CD14-positive monocyte (primary cell): ENCODE measurements at regions not wholly inside any gene's neighbourhood (a gene's known extent, or its start where the extent isn't known, plus 50 kb on each side); places are given as distances from the start of the nearest gene placed in this dataset.
"Not testable (repeated sequence)": the region's sequence is repeated elsewhere in the genome, so short reads cannot be mapped to it uniquely, and the experiment has no call there.

Source experiments
- DNase-seq, 3 donors: peaks; one replicate each; pipeline ENCODE4 v3.0.0-alpha.2; 2011 to 2022
- H2AFZ ChIP-seq: 2 replicates; pipeline ENCODE4 v1.6.0; 2012; ENCODE audit warnings: mild to moderate bottlenecking, low read depth, low read length, inconsistent platforms; ENCODE audit not compliant: insufficient read depth, poor library complexity, severe bottlenecking
- H3K27ac ChIP-seq, 2 donors: 1 replicate in 1 of 2; 2 replicates in 1 of 2; pipeline ENCODE4 v1.5.1; 2012 to 2013; ENCODE audit warnings: low read length in 2 of 2, control low read depth in 1 of 2, inconsistent platforms in 1 of 2, low read depth in 1 of 2, mild to moderate bottlenecking in 1 of 2
- H3K27me3 ChIP-seq, 2 donors: one replicate each; pipeline versions ENCODE4 v1.6.0 to v1.6.1; 2011 to 2013; ENCODE audit warnings: low read length in 2 of 2; ENCODE audit not compliant: control insufficient read depth in 2 of 2, insufficient read depth in 2 of 2
- H3K36me3 ChIP-seq, 2 donors: replicated peaks in 1 of 2; 1 replicate in 1 of 2; 2 replicates in 1 of 2; pipeline versions ENCODE4 v1.5.1 to v1.6.1; 2012 to 2013; ENCODE audit warnings: low read length in 2 of 2, control low read depth in 1 of 2, inconsistent platforms in 1 of 2, mild to moderate bottlenecking in 1 of 2; ENCODE audit not compliant: insufficient read depth in 2 of 2, control insufficient read depth in 1 of 2
- H3K4me1 ChIP-seq, 2 donors: 1 replicate in 1 of 2; 2 replicates in 1 of 2; pipeline versions ENCODE4 v1.5.1 to v1.6.1; 2012 to 2013; ENCODE audit warnings: low read length in 2 of 2, control low read depth in 1 of 2, inconsistent platforms in 1 of 2, mild to moderate bottlenecking in 1 of 2, moderate library complexity in 1 of 2; ENCODE audit not compliant: insufficient read depth in 2 of 2, control insufficient read depth in 1 of 2
- H3K4me2 ChIP-seq: replicated peaks from 2 replicates; pipeline ENCODE3; 2012; ENCODE audit warnings: low read length, moderate library complexity, mild to moderate bottlenecking; ENCODE audit not compliant: poor library complexity, severe bottlenecking; ENCODE audit errors: extremely low read depth
- H3K4me3 ChIP-seq, 3 experiments: fragments of 200-600 bp in 1 of 3; sonication (generic) in 1 of 3; replicated peaks in 1 of 3; 1 replicate in 2 of 3; 2 replicates in 1 of 3; pipeline ENCODE4 v1.5.1; 2011 to 2013; ENCODE audit warnings: low read length in 3 of 3, mild to moderate bottlenecking in 3 of 3, control low read depth in 2 of 3, low read depth in 2 of 3, inconsistent platforms in 1 of 3, moderate library complexity in 1 of 3
- H3K79me2 ChIP-seq: 2 replicates; pipeline ENCODE4 v1.6.0; 2012; ENCODE audit warnings: mild to moderate bottlenecking, control low read depth, inconsistent platforms, low read length, moderate library complexity; ENCODE audit not compliant: insufficient read depth
- H3K9ac ChIP-seq: 2 replicates; pipeline ENCODE4 v1.6.0; 2017; ENCODE audit warnings: low read length, mild to moderate bottlenecking; ENCODE audit not compliant: insufficient read depth, poor library complexity, severe bottlenecking
- H3K9me3 ChIP-seq, 2 donors: replicated peaks in 1 of 2; 1 replicate in 1 of 2; 2 replicates in 1 of 2; pipeline versions ENCODE4 v1.5.1 to v1.6.1; 2012 to 2013; ENCODE audit warnings: low read length in 2 of 2, control low read depth in 1 of 2; ENCODE audit not compliant: control insufficient read depth in 1 of 2, insufficient read depth in 1 of 2
- H4K20me1 ChIP-seq: 2 replicates; pipeline ENCODE4 v1.6.0; 2012; ENCODE audit warnings: mild to moderate bottlenecking, low read length, control low read depth, moderate library complexity; ENCODE audit not compliant: insufficient read depth
- H3K27ac Mint-ChIP-seq, 7 donors: one replicate each; pipeline ENCODE4 v1.8.0; 2020; ENCODE audit warnings: mild to moderate bottlenecking in 7 of 7, mixed read lengths in 7 of 7, moderate library complexity in 6 of 7, inconsistent platforms in 2 of 7
- H3K27me3 Mint-ChIP-seq, 3 donors: one replicate each; pipeline ENCODE4 v1.8.0; 2021 to 2022; ENCODE audit warnings: low read depth in 3 of 3, mild to moderate bottlenecking in 3 of 3, mixed read lengths in 3 of 3, moderate library complexity in 3 of 3, inconsistent platforms in 1 of 3
- H3K36me3 Mint-ChIP-seq, 2 donors: one replicate each; pipeline ENCODE4 v1.8.0; 2020; ENCODE audit warnings: mixed read lengths in 2 of 2, inconsistent platforms in 1 of 2, mild to moderate bottlenecking in 1 of 2
- H3K4me1 Mint-ChIP-seq: one replicate; pipeline ENCODE4 v1.8.0; 2020; ENCODE audit warnings: mild to moderate bottlenecking, mixed read lengths
- H3K4me3 Mint-ChIP-seq, 2 donors: one replicate each; pipeline ENCODE4 v1.8.0; 2020; ENCODE audit warnings: mild to moderate bottlenecking in 2 of 2, mixed read lengths in 2 of 2, moderate library complexity in 1 of 2
- H3K9me3 Mint-ChIP-seq, 7 donors: one replicate each; pipeline ENCODE4 v1.8.0; 2020 to 2022; ENCODE audit warnings: mixed read lengths in 7 of 7, mild to moderate bottlenecking in 6 of 7, moderate library complexity in 6 of 7, inconsistent platforms in 2 of 7
- CTCF ChIP-seq: fragments of 200-600 bp; IDR thresholded peaks from one replicate; pipeline ENCODE4 v1.8.0; 2022; ENCODE audit warnings: antibody characterized with exemption, mild to moderate bottlenecking
- WGBS: methylation state at CpG from one replicate; pipeline ENCODE4 v1.1.5; 2013; ENCODE audit warnings: missing lambda C conversion rate; ENCODE audit not compliant: insufficient coverage; 5-methylcytosine and 5-hydroxymethylcytosine counted together
- intact Hi-C, 2 donors: fragments of 100-400 bp; cut with micrococcal nuclease; formaldehyde crosslinking; loops; one replicate each; pipeline versions ENCODE4 v1.15.0 to v1.15.1; 2023

- Mint-ChIP-seq H3K27me3 (no peaks in the 10 kb centered on the region), H3K4me3 (no peak overlapping the region), H3K9me3 (peaks cover 0 to 14% (median 3%) of the 10 kb centered on the region in 7 donors), H3K4me1 (no peaks in the 10 kb centered on the region), H3K27ac (no peak overlapping the region), H3K36me3 (no peaks in the 10 kb centered on the region)
- no peak for TF ChIP-seq CTCF
- Histone ChIP-seq H3K4me3 (no peak overlapping the region), H2AFZ (no peak overlapping the region), H3K36me3 (no peaks in the 10 kb centered on the region), H3K9ac (no peak overlapping the region), H3K4me1 (no peaks in the 10 kb centered on the region), H3K9me3 (peaks cover 0 to 5% of the 10 kb centered on the region in 2 donors), H3K27ac (no peak overlapping the region), H4K20me1 (no peaks in the 10 kb centered on the region), H3K4me2 (no peak overlapping the region), H3K79me2 (no peaks in the 10 kb centered on the region), H3K27me3 (no peaks in the 10 kb centered on the region)
- DNase-seq, result no peak
- intact Hi-C loops, result no loop called here
- WGBS, result 80% methylated on average over 3 of the region's 3 CpGs
These were observed 425.1 kb downstream of the RND3 start for GRCh38 chr2:150062416-150062815.

DNA sequence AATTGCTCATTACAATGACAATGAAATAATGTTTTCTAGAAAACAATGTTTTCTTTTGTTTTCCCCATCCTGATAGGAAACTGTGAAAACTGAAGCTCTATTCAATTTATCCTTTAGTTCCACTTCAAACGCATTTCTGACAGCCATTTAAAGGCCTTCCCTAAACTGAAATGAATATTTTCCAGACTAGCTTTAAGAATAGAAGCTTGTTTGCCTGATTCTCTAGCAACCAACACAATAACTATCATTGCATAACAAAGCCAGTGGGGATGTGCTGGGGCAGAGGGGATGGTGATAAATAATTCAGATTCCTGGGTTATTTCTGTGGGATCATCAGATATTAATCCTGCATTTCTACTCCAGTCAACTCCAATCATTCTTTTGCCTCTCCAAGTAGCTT, 427.1 kb downstream of the RND3 start:
- H3K36me3 ChIP-seq, result no peaks in the 10 kb centered on the region
- H3K36me3 Mint-ChIP-seq, result no peaks in the 10 kb centered on the region
- peaks cover 5% of the 10 kb centered on the region in 2 donors for H3K9me3 ChIP-seq
- H3K27me3 ChIP-seq, result no peaks in the 10 kb centered on the region
- no peak overlapping the region for H3K4me3 Mint-ChIP-seq
- no peak overlapping the region for H2AFZ ChIP-seq
- TF ChIP-seq CTCF, result no peak
- WGBS, result no CpG with 5 or more reads among the region's 1 CpG
- no peak overlapping the region for H3K27ac ChIP-seq
- H3K27me3 Mint-ChIP-seq, result no peaks in the 10 kb centered on the region
- H3K9ac ChIP-seq, result no peak overlapping the region
- H3K4me1 ChIP-seq, result no peaks in the 10 kb centered on the region
- H3K4me2 ChIP-seq, result no peak overlapping the region
- no peaks in the 10 kb centered on the region for H3K4me1 Mint-ChIP-seq
- peaks cover 0 to 14% (median 4%) of the 10 kb centered on the region in 7 donors for H3K9me3 Mint-ChIP-seq
- intact Hi-C loops, result no loop called here
- H3K79me2 ChIP-seq, result no peaks in the 10 kb centered on the region
- no peak overlapping the region for H3K27ac Mint-ChIP-seq
- DNase-seq, result no peak
- no peaks in the 10 kb centered on the region for H4K20me1 ChIP-seq
- no peak overlapping the region for H3K4me3 ChIP-seq

- H3K4me1 ChIP-seq, H3K27ac Mint-ChIP-seq, intact Hi-C loops, H3K4me3 Mint-ChIP-seq, H3K9me3 ChIP-seq, H3K27me3 Mint-ChIP-seq, H3K36me3 ChIP-seq, H3K4me3 ChIP-seq, H3K4me2 ChIP-seq, H2AFZ ChIP-seq, H3K27me3 ChIP-seq, H3K27ac ChIP-seq, H3K9ac ChIP-seq, H3K79me2 ChIP-seq, H3K36me3 Mint-ChIP-seq, H3K4me1 Mint-ChIP-seq, H4K20me1 ChIP-seq, DNase-seq: not testable (repeated sequence)
- WGBS, result no CpG with 5 or more reads among the region's 2 CpGs
- peaks cover 1 to 14% (median 4%) of the 10 kb centered on the region in 7 donors for H3K9me3 Mint-ChIP-seq
These were observed 427.8 kb downstream of the RND3 start for GRCh38 chr2:150059676-150060075.
